MCF 10A (cell line): ENCODE measurements at regions not wholly inside any gene's neighbourhood (a gene's known extent, or its start where the extent isn't known, plus 50 kb on each side); places are given as distances from the start of the nearest gene placed in this dataset.
A peak's percentile ranks its signal among the peaks of the same experiment; 100 is the strongest.

Experiments used
- BruUV-seq: library from RNA; stranded (reverse); fragments of 400-500 nt; replicated peaks from 2 replicates; lab custom pipeline; 2021; lab: Mats Ljungman, UMichigan
- CTCF ChIA-PET: fragments of 300-600 bp; sonication (Branson Sonifier 250); formaldehyde crosslinking; extraction: SDS; loops from one replicate; lab custom pipeline; 2021; ENCODE audit warnings: antibody characterized with exemption, inconsistent platforms; lab: Yijun Ruan, JAX
- POLR2A ChIA-PET: fragments of 300-600, 350-650 bp; sonication (Branson Sonifier 250); formaldehyde crosslinking; extraction: SDS; loops from one replicate; lab custom pipeline; 2020; ENCODE audit warnings: antibody characterized with exemption, inconsistent platforms; lab: Yijun Ruan, JAX
- DNase-seq: peaks from one replicate; pipeline ENCODE4 v3.0.0-alpha.2; 2018; ENCODE audit not compliant: unreplicated experiment
- H3K27ac Mint-ChIP-seq: one replicate; pipeline ENCODE4 v1.8.0; 2022; ENCODE audit warnings: mild to moderate bottlenecking, low read depth, mixed read lengths; ENCODE audit not compliant: unreplicated experiment
- H3K27me3 Mint-ChIP-seq: one replicate; pipeline ENCODE4 v1.8.0; 2022; ENCODE audit warnings: mixed read lengths; ENCODE audit not compliant: insufficient read depth, unreplicated experiment
- H3K36me3 Mint-ChIP-seq: one replicate; pipeline ENCODE4 v1.8.0; 2022; ENCODE audit warnings: mild to moderate bottlenecking, moderate library complexity, mixed read lengths; ENCODE audit not compliant: insufficient read depth, unreplicated experiment
- H3K4me1 Mint-ChIP-seq: one replicate; pipeline ENCODE4 v1.8.0; 2022; ENCODE audit warnings: mixed read lengths; ENCODE audit not compliant: insufficient read depth, unreplicated experiment
- H3K4me3 Mint-ChIP-seq: one replicate; pipeline ENCODE4 v1.8.0; 2022; ENCODE audit warnings: mild to moderate bottlenecking, moderate library complexity, mixed read lengths; ENCODE audit not compliant: unreplicated experiment
- H3K9me3 Mint-ChIP-seq: one replicate; pipeline ENCODE4 v1.8.0; 2022; ENCODE audit warnings: mixed read lengths; ENCODE audit not compliant: unreplicated experiment
- CTCF ChIP-seq: fragments of 200-600 bp; IDR thresholded peaks from one replicate; pipeline ENCODE4 v1.8.0; 2022; ENCODE audit warnings: antibody characterized with exemption, mild to moderate bottlenecking; ENCODE audit not compliant: unreplicated experiment
- intact Hi-C: fragments of 100-400 bp; cut with micrococcal nuclease; formaldehyde crosslinking; loops from 2 replicates; pipeline ENCODE4 v1.14.1; 2022

- Mint-ChIP-seq H3K36me3 (no peaks in the 10 kb centered on the region), H3K9me3 (peaks cover 7% of the 10 kb centered on the region), H3K27me3 (no peaks in the 10 kb centered on the region), H3K4me3 (no peak overlapping the region), H3K27ac (no peak overlapping the region), H3K4me1 (peaks cover 14% of the 10 kb centered on the region)
- no TSS peak for BruUV-seq
- DNase-seq = no peak
- CTCF ChIA-PET = interaction anchor here (0.6 kb wide), 1 partner anchor 376 kb away, joined by 4 read pairs; no protein-coding TSS in a partner anchor
- POLR2A ChIA-PET = interaction anchor here (0.7 kb wide), 1 partner anchor 82 kb away, joined by 4 read pairs; no protein-coding TSS in a partner anchor
- no peak for TF ChIP-seq CTCF
- intact Hi-C loops = no loop called here
Observed at GRCh38 chr13:67740871-67741535, 510.9 kb upstream of the PCDH9 start.

GRCh38 chr13:67736646-67737420, 506.7 kb upstream of the PCDH9 start:
- Mint-ChIP-seq H3K27ac (peak overlapping the region; percentile 47), H3K4me1 (peaks cover 14% of the 10 kb centered on the region), H3K4me3 (no peak overlapping the region), H3K36me3 (no peaks in the 10 kb centered on the region), H3K9me3 (peaks cover 7% of the 10 kb centered on the region), H3K27me3 (no peaks in the 10 kb centered on the region)
- DNase-seq = peak; percentile 68
- BruUV-seq = no TSS peak
- intact Hi-C loops = loop anchor here (10.0 kb wide), 1 partner anchor 1188 kb away; no protein-coding TSS in a partner anchor
- ChIA-PET POLR2A (no interaction called here), CTCF (interaction anchor here (0.6 to 0.7 kb wide), 2 partner anchors 27 to 69 kb away, joined by 3 read pairs; no protein-coding TSS in a partner anchor)
- TF ChIP-seq CTCF = peak; percentile 20

GRCh38 chr13:67735651-67736050, 505.5 kb upstream of the PCDH9 start:
- Mint-ChIP-seq H3K9me3 (peaks cover 7% of the 10 kb centered on the region), H3K27me3 (no peaks in the 10 kb centered on the region), H3K4me1 (peaks cover 14% of the 10 kb centered on the region), H3K36me3 (no peaks in the 10 kb centered on the region), H3K4me3 (no peak overlapping the region), H3K27ac (no peak overlapping the region)
- ChIA-PET CTCF (no interaction called here), POLR2A (no interaction called here)
- intact Hi-C loops = loop anchor here (10.0 kb wide), 1 partner anchor 1189 kb away; no protein-coding TSS in a partner anchor
- no peak for TF ChIP-seq CTCF
- DNase-seq = no peak
- no TSS peak for BruUV-seq

DNA sequence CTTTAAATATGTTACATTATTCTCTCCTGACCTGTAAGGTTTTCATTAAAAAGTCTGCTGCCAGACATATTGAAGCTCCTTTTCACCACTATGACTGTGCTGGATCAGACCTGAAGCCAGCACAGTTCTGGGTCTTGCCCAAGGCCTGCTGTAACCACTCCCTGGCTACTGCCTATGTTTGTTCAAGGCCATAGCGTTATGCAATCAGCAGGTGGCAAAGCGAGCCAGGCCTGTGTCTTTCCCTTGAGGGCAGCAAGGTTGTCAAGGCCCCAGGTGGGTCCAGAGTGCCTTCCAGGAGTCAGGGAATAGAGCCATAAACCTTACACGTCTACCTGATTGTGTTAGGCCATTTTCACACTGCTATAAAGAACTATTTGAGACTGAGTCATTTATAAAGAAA, 496.8 kb upstream of the PCDH9 start:
- Mint-ChIP-seq H3K27ac (peak overlapping the region; percentile 90), H3K36me3 (no peaks in the 10 kb centered on the region), H3K4me3 (no peak overlapping the region), H3K4me1 (peaks cover 9% of the 10 kb centered on the region), H3K27me3 (no peaks in the 10 kb centered on the region), H3K9me3 (peaks cover 36% of the 10 kb centered on the region)
- no TSS peak for BruUV-seq
- intact Hi-C loops = no loop called here
- ChIA-PET POLR2A (interaction anchor here (0.7 kb wide), 1 partner anchor 73 kb away, joined by 3 read pairs; no protein-coding TSS in a partner anchor), CTCF (no interaction called here)
- TF ChIP-seq CTCF = no peak
- DNase-seq = peak; percentile 57
